ENCODE measurements at regions not wholly inside any gene's neighbourhood (a gene's known extent, or its start where the extent isn't known, plus 50 kb on each side); places are given as distances from the start of the nearest gene placed in this dataset.

- TF ChIP-seq, protein P1, sequence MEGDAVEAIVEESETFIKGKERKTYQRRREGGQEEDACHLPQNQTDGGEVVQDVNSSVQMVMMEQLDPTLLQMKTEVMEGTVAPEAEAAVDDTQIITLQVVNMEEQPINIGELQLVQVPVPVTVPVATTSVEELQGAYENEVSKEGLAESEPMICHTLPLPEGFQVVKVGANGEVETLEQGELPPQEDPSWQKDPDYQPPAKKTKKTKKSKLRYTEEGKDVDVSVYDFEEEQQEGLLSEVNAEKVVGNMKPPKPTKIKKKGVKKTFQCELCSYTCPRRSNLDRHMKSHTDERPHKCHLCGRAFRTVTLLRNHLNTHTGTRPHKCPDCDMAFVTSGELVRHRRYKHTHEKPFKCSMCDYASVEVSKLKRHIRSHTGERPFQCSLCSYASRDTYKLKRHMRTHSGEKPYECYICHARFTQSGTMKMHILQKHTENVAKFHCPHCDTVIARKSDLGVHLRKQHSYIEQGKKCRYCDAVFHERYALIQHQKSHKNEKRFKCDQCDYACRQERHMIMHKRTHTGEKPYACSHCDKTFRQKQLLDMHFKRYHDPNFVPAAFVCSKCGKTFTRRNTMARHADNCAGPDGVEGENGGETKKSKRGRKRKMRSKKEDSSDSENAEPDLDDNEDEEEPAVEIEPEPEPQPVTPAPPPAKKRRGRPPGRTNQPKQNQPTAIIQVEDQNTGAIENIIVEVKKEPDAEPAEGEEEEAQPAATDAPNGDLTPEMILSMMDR (IDR thresholded peaks at IDR 0.05; ENCODE audit: unreplicated experiment): no peak
- peak; percentile 38 for DNase-seq (ENCODE audit: unreplicated experiment)
- intact Hi-C loops (cut with micrococcal nuclease): no loop called here
- peaks cover 30% of the 10 kb centered on the region for H3K27me3 Mint-ChIP-seq (ENCODE audit: insufficient read depth, unreplicated experiment)
- H3K27ac Mint-ChIP-seq (ENCODE audit: low read depth, unreplicated experiment): no peak overlapping the region
- H3K4me3 Mint-ChIP-seq (ENCODE audit: unreplicated experiment): no peak overlapping the region
- no peaks in the 10 kb centered on the region for H3K36me3 Mint-ChIP-seq (ENCODE audit: insufficient read depth, unreplicated experiment)
- H3K9me3 Mint-ChIP-seq (ENCODE audit: unreplicated experiment): no peaks in the 10 kb centered on the region
- H3K4me1 Mint-ChIP-seq (ENCODE audit: insufficient read depth, unreplicated experiment): no peaks in the 10 kb centered on the region
- ChIA-PET CTCF (interaction anchor here (1.1 to 5.8 kb wide), 5 partner anchors 11 to 246 kb away, joined by 5 to 51 read pairs (median 14); no protein-coding TSS in a partner anchor), POLR2A (no interaction called here)
- BruUV-seq (replicated peaks): no TSS peak
These were observed 57.3 kb upstream of the SULT1C3 start for GRCh38 chr2:108182489-108182888.

- TF ChIP-seq, protein P1 (IDR thresholded peaks at IDR 0.05; ENCODE audit: unreplicated experiment): peak; percentile 42
- intact Hi-C loops (cut with micrococcal nuclease): loop anchor here (1.0 kb wide), 1 partner anchor 247 kb away; no protein-coding TSS in a partner anchor
- ChIA-PET POLR2A (interaction anchor here (1.0 kb wide), 1 partner anchor 248 kb away, joined by 7 read pairs; no protein-coding TSS in a partner anchor), CTCF (interaction anchor here (0.5 to 5.8 kb wide), 11 partner anchors 9 to 1090 kb away, joined by 3 to 51 read pairs (median 4); no protein-coding TSS in a partner anchor)
- H3K27me3 Mint-ChIP-seq (ENCODE audit: insufficient read depth, unreplicated experiment): peaks cover 23% of the 10 kb centered on the region
- no peaks in the 10 kb centered on the region for H3K9me3 Mint-ChIP-seq (ENCODE audit: unreplicated experiment)
- no peak overlapping the region for H3K27ac Mint-ChIP-seq (ENCODE audit: low read depth, unreplicated experiment)
- H3K36me3 Mint-ChIP-seq (ENCODE audit: insufficient read depth, unreplicated experiment): no peaks in the 10 kb centered on the region
- H3K4me3 Mint-ChIP-seq (ENCODE audit: unreplicated experiment): no peak overlapping the region
- H3K4me1 Mint-ChIP-seq (ENCODE audit: insufficient read depth, unreplicated experiment): no peaks in the 10 kb centered on the region
- BruUV-seq (replicated peaks): no TSS peak
- DNase-seq (ENCODE audit: unreplicated experiment): peak; percentile 47
These were observed 55.3 kb upstream of the SULT1C3 start for GRCh38 chr2:108184419-108184818.

DNA sequence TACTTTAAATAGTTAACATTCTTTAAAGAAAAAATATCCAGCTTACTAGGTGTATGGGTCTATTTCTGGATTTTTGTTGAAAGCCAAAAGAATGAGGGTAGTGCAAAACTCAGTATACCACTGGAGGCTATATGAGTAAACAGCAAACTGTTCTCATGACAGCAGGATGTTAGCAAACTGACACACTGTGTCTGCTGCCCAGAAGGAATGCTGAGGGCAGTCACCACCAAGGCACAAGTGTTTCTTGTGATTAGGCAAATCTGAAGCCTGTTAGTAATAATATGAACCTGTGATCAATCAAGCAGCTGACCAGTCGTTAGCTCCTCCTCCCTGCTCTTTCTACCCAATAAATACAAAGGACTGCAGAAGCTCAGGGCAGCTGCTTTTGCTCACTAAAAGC is 50.5 kb upstream of the SULT1C3 start:
- Mint-ChIP-seq H3K4me1 (ENCODE audit: insufficient read depth, unreplicated experiment) (peaks cover 5% of the 10 kb centered on the region), H3K27ac (ENCODE audit: low read depth, unreplicated experiment) (no peak overlapping the region), H3K4me3 (ENCODE audit: unreplicated experiment) (no peak overlapping the region), H3K9me3 (ENCODE audit: unreplicated experiment) (no peaks in the 10 kb centered on the region), H3K36me3 (ENCODE audit: insufficient read depth, unreplicated experiment) (no peaks in the 10 kb centered on the region), H3K27me3 (ENCODE audit: insufficient read depth, unreplicated experiment) (peaks cover 16% of the 10 kb centered on the region)
- no peak for DNase-seq (ENCODE audit: unreplicated experiment)
- TF ChIP-seq, protein P1 (IDR thresholded peaks at IDR 0.05; ENCODE audit: unreplicated experiment): no peak
- BruUV-seq (replicated peaks): no TSS peak
- POLR2A ChIA-PET: interaction anchor here (0.8 kb wide), 1 partner anchor 73 kb away, joined by 4 read pairs; no protein-coding TSS in a partner anchor
- intact Hi-C loops (cut with micrococcal nuclease): no loop called here
- CTCF ChIA-PET: interaction anchor here (1.1 kb wide), 1 partner anchor 253 kb away, joined by 3 read pairs; no protein-coding TSS in a partner anchor
